NB4 (cell line): ENCODE measurements at regions not wholly inside any gene's neighbourhood (a gene's known extent, or its start where the extent isn't known, plus 50 kb on each side); places are given as distances from the start of the nearest gene placed in this dataset.

Experiments
- POLR2A ChIP-seq: IDR thresholded peaks from 2 replicates; pipeline ENCODE4 v1.6.1; 2011; ENCODE audit warnings: mild to moderate bottlenecking; ENCODE audit not compliant: insufficient read length; ENCODE audit errors: extremely low read depth
- TF ChIP-seq, protein P1 (sequence below): IDR thresholded peaks from 2 replicates; pipeline ENCODE4 v1.6.1; 2011; ENCODE audit warnings: low read depth, low read length
- TF ChIP-seq, protein P2 (sequence below): IDR thresholded peaks from one replicate; pipeline ENCODE4 v1.5.1; 2012; ENCODE audit warnings: low read depth, low read length

DNA sequence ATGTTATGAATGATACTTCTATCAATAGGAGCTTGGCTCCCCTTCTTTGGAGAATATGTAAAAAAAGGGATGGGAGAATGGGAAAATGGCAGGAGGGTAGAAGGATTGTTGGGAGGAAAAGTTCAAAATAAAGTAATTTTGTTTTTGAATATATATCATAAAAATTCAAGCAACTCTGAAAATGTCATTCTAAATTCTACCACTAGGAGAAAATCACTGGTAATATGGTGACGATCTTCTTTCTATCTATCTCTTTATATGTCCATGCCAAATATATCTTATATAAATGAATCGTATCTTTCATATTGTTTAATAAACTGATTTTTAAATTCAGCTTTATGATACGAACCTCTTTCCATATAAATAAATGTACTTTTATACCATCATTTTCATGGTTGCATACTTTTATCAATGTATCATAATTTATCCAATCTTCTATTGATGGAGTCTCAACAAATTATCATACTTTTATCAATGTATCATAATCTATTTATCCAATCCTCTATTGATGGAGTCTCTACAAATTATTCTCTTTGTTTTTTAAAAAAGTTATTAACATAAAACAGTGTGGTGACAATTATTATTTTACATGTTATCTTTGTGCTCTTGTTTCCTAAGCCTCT lies 73.7 kb upstream of the MARK1 start:
- TF ChIP-seq, protein P1, sequence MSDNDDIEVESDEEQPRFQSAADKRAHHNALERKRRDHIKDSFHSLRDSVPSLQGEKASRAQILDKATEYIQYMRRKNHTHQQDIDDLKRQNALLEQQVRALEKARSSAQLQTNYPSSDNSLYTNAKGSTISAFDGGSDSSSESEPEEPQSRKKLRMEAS, result no peak
- TF ChIP-seq, protein P2, sequence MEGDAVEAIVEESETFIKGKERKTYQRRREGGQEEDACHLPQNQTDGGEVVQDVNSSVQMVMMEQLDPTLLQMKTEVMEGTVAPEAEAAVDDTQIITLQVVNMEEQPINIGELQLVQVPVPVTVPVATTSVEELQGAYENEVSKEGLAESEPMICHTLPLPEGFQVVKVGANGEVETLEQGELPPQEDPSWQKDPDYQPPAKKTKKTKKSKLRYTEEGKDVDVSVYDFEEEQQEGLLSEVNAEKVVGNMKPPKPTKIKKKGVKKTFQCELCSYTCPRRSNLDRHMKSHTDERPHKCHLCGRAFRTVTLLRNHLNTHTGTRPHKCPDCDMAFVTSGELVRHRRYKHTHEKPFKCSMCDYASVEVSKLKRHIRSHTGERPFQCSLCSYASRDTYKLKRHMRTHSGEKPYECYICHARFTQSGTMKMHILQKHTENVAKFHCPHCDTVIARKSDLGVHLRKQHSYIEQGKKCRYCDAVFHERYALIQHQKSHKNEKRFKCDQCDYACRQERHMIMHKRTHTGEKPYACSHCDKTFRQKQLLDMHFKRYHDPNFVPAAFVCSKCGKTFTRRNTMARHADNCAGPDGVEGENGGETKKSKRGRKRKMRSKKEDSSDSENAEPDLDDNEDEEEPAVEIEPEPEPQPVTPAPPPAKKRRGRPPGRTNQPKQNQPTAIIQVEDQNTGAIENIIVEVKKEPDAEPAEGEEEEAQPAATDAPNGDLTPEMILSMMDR, result no peak
- no peak for TF ChIP-seq POLR2A
